ENCODE measurements at regions not wholly inside any gene's neighbourhood (a gene's known extent, or its start where the extent isn't known, plus 50 kb on each side); places are given as distances from the start of the nearest gene placed in this dataset.

DNA sequence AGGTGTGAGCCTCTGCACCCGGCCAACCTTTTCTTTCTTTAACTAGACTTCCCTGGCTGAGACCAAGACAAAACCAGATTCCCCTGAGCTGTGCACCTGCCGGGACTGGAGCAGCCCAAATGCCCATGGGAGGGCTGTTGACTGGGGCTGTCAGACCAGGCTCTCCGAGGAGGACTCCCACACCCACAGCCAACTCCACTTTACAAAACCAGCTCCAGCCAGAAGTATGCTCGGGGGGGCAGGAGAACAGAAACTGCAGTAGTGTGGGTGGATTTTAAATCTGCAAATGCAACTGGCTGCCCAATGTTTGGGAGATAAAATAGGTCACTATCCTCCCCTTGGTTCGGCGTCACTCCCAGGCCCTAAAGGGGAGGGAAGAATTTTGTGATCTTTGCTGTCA, 78.5 kb downstream of the VCPKMT start:
- DNase-seq, result peak in 1 of 56 donors; percentile 12

GRCh38 chr14:50038398-50039119, 77.8 kb downstream of the VCPKMT start:
- no peak for DNase-seq

GRCh38 chr14:50039120-50039517, 77.3 kb downstream of the VCPKMT start:
- no peak for DNase-seq

DNA sequence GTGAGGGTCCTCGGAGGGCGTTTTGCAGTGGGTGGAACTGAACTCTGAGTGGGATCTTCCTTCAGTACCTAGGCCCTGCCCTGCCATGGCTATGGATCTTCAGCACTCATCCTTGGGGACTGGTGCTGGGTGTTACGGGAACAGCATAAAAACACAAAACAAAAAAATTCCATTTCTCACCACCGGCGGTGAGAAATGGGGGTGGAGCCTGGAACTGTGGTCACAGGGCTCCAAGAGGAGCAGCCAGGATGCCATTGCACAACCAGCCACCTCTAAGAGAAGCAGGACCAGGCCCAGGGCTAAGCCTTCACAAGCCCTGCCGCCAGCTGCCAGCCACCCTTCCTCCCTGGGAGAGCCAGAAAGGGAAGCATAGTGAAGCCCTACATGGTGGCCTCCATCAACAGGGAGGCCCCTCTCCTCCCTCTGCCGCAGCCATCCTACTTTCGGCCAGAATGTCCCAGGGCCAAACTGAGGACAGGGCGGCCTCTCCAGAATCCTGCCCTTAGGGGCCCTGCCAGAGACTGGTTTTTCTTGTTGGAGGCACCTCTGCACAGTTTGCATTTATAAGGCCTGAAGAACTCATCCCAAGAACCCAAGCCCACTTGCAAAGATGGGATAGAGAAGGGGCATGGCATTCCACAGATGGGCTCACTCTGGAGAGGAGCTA, 76.5 kb downstream of the VCPKMT start:
- no peak for DNase-seq

DNA sequence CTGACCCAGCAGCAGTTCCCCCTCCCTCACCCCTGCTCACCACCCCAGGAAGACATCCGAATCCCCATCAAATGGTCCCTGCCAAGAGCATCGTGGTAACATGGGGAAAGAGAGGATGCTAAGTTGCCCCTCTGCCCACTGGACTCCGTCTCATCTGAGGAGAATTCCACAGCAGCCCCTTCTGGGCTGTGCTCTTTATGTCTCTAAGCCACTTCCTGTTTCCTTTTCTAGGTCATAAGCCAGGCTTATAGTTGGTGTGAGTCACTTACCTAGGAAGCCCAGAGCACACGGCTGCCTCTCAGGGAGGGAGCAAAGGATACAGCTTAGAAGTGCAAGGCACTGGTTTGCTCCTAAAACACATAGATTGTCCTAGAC, 76.0 kb downstream of the VCPKMT start:
- DNase-seq, result no peak

GRCh38 chr14:50040895-50041465, 75.4 kb downstream of the VCPKMT start:
- DNase-seq, result no peak

GRCh38 chr14:50041980-50042379, 74.4 kb downstream of the VCPKMT start:
- DNase-seq, result no peak

DNA sequence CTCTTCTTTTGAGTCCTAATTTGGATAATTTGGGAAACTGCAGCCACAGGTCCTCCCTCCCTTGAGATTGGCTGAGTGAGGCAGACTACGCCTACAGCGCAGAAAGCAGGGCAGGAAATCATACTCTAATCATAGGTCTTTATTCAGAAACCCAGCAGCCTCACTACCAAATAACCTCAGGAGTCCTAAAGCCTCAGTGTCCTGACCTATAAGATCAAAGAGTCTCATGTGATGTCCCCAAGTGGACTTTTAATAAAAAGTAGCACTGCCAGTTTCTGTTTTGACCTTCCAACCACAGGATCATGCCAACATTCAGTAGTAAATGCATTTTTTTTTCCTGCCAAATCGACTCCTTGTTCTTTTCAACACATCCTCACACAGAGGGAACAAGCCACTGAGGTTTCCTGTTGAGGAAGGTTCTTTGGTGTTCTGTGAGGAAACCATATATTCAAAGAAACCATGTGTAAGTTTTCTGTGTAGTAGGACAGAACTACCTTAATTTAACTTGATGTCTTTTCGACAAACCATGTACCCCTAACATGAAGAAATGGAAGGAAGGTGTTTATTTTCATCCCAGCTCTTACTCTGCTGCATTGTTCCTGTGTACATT, 72.2 kb downstream of the VCPKMT start:
- no peak for DNase-seq

- DNase-seq, result peak in 2 of 56 donors; percentile 5 to 13
These were observed 71.2 kb downstream of the VCPKMT start for GRCh38 chr14:50045039-50045711.

- DNase-seq, result no peak
These were observed 70.5 kb downstream of the VCPKMT start for GRCh38 chr14:50045837-50046236.

GRCh38 chr14:50047274-50047676, 69.1 kb downstream of the VCPKMT start:
- no peak for DNase-seq

DNA sequence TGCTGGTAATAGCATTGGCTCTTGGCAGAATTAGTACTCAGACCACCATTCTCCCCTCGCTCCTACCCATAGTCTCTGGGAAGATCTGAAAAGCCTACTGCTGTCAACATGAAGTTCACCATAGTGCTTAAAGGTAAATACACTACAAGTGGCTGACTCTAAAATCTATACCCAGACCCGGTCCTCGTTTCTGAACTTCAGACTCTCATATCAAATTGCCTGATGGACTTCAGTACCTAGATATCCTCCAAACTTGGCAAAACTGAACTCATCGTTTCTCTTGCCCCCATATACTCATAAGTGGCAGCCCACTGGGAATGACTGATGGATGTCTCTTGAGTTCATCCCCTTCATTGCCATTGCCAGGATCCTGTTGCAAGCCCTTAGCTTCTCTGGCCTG, 67.3 kb downstream of the VCPKMT start:
- DNase-seq, result no peak

DNA sequence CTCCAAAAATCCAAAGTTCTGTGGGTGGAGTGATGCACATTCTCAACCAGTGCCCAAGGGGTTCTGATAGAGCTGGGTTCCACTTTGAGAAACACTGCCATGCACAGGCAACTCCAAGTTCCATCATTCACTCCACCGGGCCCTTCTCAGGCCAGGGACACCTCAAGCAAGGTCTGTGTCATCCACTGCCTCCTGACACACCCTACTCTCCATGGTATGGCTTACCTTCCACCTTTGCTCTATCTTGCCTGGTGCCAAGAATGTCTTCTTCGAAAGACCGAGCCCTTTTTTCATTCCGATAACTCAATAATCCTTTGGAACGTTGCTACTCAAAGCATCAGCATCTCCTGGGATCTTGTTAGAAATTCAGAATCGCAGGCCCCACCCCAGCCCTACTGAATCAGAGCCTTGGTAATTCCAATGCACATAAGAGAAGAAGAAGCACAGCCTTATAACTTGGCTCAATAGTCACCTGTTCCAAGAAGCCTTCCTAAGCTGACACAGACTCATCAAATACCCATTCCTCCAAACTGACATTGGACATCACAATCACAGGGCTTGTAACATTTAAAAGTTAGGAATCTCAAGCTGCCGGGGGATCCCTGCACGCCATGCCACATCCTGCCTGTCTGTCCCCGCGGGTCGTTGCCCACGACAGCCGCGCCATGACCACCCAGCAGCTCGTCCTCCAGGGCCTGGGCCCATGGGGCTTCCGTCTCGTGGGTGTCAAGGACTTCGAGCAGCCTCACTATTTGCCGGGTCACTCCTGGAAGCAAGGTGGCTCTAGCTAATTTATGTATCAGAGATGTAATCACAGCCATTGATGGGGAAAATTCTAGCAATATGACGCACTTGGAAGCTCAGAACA, 66.4 kb downstream of the VCPKMT start:
- no peak for DNase-seq

DNA sequence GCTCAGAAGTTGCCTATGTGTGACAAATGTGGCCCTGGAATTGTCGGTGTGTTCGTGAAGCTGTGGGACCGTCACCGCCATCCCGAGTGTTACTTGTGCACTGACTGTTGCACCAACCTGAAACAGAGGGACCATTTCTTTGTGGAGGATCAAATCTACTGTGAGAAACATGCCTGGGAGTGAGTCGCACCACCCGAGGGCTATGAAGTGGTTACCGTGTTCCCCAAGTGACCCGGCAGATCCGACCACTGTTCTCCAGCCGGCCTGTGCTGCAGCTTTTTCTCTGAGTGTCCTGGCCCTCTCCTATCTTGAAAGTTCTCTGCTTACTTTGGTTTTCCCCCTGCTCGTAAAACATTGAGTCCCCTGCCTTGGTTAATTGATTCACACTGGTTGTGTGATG, 65.3 kb downstream of the VCPKMT start:
- no peak for DNase-seq

GRCh38 chr14:50051706-50052105, 64.7 kb downstream of the VCPKMT start:
- no peak for DNase-seq

DNA sequence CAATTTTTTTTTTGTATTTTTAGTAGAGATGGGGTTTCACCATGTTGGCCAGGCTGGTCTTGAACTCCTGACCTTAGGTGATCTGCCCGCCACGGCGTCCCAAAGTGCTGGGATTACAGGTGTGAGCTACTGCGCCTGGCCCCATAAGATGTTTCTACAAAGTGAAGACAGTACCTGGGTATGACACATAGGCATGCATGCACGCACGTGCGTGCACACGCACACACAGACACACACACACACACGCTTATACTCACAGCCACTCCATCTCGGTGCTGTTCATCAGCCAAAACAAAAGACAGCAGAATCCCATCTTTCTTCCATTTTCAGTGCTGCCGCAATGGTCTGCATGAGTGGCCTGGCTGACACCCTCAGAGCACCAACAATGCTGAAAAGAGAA, 63.9 kb downstream of the VCPKMT start:
- DNase-seq, result no peak

DNA sequence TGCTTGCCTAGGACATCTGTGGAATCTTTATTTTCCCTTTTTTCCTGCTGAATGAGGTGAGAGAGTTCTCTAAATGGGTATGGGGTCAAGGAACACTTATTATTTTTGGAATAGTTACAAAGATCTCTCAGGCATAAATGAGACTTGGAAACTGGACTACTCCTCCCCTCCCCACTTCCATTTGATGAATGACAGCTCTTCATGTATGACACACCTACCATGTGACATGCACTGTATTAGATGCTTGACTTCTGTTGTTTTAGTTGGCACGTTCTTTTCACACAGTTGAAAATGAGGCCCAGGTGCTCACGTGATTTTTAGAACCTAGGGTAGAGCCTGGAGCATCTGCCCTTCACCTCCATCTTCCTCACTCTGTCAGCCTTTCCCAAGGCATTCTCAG, 62.4 kb downstream of the VCPKMT start:
- DNase-seq, result no peak

DNA sequence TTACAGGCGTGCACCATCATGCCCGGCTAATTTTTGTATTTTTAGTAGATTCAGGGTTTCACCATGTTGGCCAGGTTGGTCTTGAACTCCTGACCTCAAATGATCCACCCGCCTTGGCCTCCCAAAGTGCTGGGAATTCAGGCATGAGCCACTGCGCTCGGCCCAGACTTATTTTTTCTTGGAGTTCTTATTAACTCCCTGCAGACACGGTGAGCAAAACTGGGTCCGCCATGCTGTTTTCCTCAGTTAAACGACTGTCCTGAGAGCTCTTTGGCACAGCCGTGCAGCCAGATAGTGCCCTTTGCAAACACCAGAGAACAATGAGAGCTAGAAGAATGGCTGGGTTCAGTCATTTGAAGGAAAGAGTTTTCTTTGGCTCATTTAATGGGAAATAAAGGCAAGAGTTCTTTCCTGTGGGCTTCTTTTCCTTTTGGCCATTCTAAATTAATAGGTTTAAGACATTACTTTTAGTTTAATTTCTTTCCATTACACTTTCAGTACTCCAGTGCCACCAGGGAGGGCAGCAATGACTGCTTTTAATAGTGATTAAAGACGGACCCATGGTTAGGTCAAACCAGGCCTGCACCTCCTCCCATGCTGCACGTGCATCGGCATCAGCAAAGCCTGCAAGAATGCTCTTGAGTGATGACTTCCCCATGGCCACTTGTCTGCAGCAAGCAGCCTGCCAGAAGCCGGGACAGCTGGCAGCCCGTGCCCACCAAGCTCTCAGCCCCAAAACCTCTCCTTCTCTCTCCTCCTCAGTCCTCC, 60.7 kb downstream of the VCPKMT start:
- DNase-seq, result peak in 1 of 56 donors; percentile 7

- no peak for DNase-seq
These were observed 59.9 kb downstream of the VCPKMT start for GRCh38 chr14:50056435-50056834.

DNA sequence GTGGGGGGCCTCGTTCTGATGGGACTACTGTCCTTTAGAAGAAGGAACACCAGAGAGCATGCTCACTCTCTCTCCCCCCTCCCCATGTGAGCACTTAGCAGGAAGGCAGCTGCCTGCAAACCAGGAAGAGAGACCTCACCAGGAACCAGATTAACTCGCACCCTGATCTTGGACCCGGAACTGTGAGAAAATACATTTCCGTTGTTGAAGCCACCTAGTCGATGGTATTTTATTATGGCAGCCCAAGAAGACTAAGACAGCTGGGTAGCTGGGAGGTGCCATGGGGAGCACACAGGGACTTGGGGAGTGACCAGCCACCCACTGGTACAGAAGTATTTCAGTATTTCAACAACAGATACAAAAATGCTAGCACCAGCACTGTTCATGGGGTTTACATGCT, 59.0 kb downstream of the VCPKMT start:
- DNase-seq, result no peak

Measured in nucleus accumbens (tissue), 56 donors.